ENCODE measurements at regions not wholly inside any gene's neighbourhood (a gene's known extent, or its start where the extent isn't known, plus 50 kb on each side); places are given as distances from the start of the nearest gene placed in this dataset.

DNA sequence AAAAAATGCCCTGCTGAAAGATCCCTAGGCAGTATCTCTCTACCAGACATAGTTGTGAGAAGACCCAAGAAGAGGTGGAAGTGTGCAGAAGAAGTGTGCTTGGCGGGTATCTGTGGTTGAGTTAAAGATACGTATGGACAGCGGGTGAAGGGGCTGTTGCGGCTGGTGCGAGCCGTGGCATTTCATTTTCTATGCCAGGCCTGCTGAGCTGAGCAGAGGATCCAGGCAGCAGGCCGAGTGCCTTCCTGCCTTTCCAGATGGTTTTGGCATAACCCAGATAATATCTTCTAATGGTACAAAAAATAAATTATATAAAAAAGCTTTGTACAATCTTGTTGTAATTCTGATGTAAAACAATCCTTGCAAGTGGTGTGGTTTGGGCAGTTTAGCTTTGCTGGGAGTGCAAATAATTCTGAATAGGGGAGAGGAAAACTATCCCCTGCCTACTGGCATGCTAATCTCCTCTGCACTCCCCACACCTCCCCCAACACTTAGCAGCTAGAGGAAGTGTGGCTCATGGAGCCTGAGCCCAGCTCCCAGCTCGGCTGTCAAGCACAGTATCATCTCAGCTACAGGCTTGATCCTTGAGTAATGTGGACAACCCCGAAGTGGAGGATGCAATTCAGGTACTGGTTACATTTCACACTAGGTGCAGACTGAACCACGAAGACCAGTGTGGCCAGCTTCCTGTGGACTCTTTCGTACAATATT lies 168.9 kb downstream of the VRK1 start:
- TF ChIP-seq, protein P1, sequence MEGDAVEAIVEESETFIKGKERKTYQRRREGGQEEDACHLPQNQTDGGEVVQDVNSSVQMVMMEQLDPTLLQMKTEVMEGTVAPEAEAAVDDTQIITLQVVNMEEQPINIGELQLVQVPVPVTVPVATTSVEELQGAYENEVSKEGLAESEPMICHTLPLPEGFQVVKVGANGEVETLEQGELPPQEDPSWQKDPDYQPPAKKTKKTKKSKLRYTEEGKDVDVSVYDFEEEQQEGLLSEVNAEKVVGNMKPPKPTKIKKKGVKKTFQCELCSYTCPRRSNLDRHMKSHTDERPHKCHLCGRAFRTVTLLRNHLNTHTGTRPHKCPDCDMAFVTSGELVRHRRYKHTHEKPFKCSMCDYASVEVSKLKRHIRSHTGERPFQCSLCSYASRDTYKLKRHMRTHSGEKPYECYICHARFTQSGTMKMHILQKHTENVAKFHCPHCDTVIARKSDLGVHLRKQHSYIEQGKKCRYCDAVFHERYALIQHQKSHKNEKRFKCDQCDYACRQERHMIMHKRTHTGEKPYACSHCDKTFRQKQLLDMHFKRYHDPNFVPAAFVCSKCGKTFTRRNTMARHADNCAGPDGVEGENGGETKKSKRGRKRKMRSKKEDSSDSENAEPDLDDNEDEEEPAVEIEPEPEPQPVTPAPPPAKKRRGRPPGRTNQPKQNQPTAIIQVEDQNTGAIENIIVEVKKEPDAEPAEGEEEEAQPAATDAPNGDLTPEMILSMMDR (IDR thresholded peaks at IDR 0.05) = no peak
- no peak for TF ChIP-seq POLR2A (IDR thresholded peaks at IDR 0.05; ENCODE audit: low read depth)
